ENCODE measurements at regions not wholly inside any gene's neighbourhood (a gene's known extent, or its start where the extent isn't known, plus 50 kb on each side); places are given as distances from the start of the nearest gene placed in this dataset.
"Not testable (repeated sequence)": the region's sequence is repeated elsewhere in the genome, so short reads cannot be mapped to it uniquely, and the experiment has no call there.

- DNase-seq (ENCODE audit: low spot score) = no peak
These were observed 180.5 kb upstream of the DTNA start for GRCh38 chr18:34529358-34530335.

- DNase-seq (ENCODE audit: low spot score) = no peak
These were observed 179.0 kb upstream of the DTNA start for GRCh38 chr18:34531110-34531509.

DNA sequence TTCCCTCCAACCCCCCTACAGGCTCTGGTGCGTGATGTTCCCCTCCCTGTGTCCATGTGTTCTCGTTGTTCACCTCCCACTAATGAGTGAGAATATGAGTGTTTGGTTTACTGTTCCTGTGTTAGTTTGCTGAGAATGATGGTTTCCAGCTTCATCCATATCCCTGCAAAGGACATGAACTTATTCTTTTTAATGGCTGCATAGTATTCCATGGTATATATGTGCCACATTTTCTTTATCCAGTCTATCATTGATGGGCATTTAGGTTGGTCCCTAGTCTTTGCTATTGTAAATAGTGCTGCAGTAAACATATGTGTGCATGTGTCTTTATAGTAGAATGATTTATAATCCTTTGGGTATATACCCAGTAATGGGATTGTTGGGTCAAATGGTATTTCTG is 175.5 kb upstream of the DTNA start:
- not testable (repeated sequence) for DNase-seq (ENCODE audit: low spot score)

GRCh38 chr18:34540897-34541296 is 169.2 kb upstream of the DTNA start:
- DNase-seq (ENCODE audit: low spot score) = no peak

DNA sequence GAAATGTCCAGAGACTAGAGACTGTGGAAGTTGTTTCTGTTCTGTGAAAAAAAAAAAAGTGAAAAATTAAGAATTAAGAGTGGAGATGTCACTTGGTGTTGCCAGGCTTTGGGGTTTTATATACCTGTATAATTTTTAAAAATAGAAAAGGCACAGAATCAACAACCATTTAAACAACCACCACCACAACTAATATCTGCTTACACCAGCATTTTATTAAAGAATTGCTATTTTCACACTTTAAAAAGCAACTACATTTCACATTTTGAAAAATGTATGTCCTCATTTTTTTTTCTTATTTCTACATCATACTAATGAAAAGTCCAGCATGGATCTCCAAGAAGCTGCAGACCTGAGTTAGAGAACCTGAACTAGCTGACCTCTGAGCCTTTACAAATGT is 167.5 kb upstream of the DTNA start:
- no peak for DNase-seq (ENCODE audit: low spot score)

DNA sequence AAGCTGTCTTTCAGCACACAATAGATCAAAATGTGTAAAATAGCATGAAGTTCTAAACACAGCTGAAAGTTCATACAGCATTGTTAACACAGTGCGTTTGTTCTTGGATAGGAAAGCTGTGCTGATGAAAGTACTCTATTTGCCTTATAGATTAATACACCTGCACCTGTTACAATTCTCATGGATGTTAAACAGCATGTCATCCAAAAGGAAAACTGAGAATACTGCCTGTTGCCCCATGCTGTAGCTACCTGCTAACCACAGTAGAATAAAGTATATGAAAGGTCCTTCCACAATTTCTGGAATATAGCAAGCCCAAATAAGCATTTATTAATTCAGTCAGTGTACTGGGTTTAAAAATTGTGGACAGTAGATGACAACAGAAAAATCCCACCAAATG is 166.7 kb upstream of the DTNA start:
- no peak for DNase-seq (ENCODE audit: low spot score)

DNA sequence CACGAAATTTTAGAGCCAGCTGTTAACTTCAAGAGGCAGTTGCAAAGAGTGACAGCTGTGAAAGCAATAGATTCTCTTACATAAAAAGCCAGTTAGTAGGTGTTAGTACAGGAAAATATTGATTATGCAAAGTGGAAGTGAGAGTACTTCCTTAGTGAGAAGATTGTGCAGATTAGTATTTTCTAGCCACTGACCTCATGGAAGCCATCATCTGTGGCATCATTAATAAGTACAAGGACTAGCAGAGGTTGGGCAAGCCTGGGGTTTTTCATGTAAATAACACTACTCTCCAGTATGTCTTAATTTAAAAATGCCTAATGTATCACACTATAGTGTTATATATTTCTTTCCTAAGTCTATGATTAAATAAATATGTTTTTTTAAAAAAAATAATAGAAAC is 166.2 kb upstream of the DTNA start:
- DNase-seq (ENCODE audit: low spot score) = no peak

GRCh38 chr18:34544930-34545329 is 165.2 kb upstream of the DTNA start:
- DNase-seq (ENCODE audit: low spot score) = no peak

DNA sequence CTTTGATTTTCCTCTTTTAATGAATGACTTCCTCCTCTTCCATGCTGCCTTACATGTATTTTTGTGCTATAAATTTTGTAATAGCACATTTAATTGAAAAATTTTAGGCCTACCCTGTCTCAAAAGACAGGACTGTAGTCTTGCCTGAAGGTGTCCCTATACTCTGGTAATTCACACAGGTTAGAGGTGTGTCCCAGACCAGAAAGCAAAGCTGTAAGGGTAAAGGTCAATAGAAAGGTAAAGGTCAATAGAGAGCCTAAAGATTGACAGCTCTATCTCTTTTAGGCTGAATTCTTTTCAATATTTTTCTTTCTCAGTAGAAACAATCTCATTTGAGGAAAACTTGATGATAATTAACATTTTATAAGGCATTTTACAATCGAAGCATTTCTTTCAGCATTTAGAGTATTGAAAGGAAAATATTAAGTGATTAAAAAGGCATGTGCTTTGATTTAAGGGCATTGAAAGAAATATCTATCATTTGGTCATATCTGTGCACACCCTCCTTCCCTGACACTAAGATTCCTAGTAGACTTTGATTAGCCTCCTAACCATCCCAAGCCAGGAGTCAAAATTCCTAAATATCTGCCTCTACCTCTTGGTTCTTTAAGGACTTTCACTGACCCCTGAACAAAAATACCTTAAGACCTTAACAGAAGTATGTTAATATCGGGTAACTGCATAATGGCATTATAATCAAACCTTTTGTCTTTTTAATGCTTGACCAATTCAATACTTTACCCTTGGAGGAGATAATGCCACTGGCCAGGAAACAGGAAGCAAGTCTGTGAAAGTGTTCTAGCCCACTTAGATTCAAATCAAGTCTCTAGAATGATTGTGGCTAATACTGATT is 161.8 kb upstream of the DTNA start:
- DNase-seq (ENCODE audit: low spot score) = no peak

DNA sequence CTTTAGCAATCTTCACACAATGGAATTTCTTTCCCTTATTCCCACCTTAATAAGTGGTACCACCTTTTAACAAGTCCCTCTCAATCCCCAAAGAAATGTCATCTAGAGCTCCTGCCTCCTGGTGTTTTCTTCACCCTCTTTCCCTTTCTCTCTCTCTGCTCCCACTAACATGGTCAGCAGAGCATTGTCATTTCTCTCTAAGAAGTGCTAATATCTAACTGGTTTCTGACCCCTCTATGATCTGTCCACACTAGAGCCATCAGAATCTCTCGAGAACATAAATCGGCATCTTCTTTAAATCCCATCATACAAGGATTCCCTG is 161.2 kb upstream of the DTNA start:
- DNase-seq (ENCODE audit: low spot score) = no peak

DNA sequence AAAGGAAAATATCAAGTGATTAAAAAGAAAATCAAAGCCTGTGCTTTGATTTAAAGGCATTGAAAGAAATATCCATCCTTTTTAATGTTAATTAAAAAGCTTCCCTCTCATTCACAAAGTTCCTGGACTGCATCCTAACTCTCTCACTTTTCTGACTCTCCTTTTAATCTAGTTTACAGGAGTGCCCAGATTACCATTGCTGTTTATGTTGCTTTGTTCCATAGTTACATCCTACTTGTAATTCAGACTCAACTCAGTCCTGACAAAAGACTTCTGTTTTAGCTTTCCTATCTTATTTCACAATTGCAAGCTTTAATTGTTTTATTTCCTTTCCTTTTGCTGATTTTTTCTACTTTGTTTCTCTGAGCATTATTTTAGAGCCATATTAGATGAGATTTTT is 160.7 kb upstream of the DTNA start:
- no peak for DNase-seq (ENCODE audit: low spot score)

DNA sequence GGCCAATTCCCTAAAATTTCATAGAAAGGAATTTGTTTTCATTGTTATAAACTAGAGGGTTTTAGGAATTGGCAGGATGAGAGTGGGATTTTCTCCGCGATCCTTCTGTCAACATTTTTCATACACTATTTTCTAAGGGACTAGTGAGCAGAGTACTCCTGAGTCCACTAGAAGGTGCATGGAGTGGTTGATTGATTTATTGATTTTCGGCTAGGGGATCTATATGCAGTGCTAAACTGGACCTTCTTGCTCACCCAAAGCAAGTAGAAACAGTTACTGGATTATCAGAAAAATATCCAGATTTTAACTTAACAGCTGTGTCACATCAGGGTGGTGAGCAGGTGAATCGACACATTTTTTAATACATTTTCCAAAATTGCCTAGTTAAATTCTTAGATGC is 159.9 kb upstream of the DTNA start:
- no peak for DNase-seq (ENCODE audit: low spot score)

- no peak for DNase-seq (ENCODE audit: low spot score)
These were observed 159.2 kb upstream of the DTNA start for GRCh38 chr18:34550902-34551301.

DNA sequence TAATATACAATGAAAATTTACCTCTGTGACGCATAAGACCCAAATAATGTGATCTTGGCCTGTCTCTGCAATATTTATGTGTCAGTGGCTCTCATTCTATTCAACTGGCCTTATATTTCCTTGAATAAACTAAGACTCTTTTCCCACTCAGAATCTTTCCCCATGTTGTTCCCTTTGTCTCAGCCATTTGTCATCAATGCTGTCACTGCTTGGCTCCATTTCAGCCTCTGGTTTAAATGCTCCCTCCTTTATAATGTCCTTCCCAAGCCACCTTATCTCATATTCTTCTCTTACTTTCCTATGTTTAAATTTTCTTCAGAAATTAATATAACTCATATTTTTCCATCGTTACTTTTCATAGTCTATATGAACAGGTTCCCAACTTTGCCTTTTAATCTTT is 158.3 kb upstream of the DTNA start:
- no peak for DNase-seq (ENCODE audit: low spot score)

- no peak for DNase-seq (ENCODE audit: low spot score)
These were observed 147.7 kb upstream of the DTNA start for GRCh38 chr18:34562252-34562870.

GRCh38 chr18:34567857-34568256 is 142.2 kb upstream of the DTNA start:
- DNase-seq (ENCODE audit: low spot score) = no peak

DNA sequence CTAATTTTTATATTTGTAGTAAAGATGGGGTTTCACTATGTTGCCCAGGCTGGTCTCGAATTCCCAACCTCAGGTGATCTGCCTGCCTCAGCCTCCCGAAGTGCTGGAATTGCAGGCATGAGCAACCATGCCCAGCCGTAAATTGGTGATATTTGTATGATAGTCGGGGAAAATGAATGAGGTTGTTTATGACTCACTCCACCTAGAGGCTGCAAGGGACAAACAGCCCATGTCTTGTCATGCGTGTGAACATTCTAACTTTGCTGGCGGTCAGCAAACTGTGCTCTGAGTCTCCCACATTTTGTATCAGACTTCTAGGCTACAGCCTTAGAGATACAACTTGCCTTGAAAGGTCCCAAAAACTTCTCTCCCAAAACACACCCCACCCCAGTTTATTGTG is 133.5 kb upstream of the DTNA start:
- no peak for DNase-seq (ENCODE audit: low spot score)

- DNase-seq (ENCODE audit: low spot score) = no peak
These were observed 126.2 kb upstream of the DTNA start for GRCh38 chr18:34583895-34584294.

DNA sequence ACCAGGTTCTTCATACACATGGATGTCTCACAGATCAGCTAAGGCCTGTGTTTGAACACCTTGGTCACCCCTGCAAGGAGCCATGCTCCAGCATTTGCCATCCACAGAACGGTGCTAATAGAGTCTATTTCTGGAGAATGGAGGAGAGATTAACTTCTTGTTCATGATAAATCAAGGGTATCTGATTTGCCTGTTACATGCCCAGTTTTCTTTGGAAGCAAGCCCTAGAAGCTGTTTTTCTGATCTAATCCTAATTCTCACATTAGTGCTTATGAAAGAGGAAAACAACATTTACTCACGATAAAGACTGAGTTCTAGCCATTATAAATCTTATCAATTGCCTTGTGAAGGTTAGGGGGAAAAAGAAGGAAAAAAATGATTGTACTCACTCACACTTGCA is 119.6 kb upstream of the DTNA start:
- no peak for DNase-seq (ENCODE audit: low spot score)

DNA sequence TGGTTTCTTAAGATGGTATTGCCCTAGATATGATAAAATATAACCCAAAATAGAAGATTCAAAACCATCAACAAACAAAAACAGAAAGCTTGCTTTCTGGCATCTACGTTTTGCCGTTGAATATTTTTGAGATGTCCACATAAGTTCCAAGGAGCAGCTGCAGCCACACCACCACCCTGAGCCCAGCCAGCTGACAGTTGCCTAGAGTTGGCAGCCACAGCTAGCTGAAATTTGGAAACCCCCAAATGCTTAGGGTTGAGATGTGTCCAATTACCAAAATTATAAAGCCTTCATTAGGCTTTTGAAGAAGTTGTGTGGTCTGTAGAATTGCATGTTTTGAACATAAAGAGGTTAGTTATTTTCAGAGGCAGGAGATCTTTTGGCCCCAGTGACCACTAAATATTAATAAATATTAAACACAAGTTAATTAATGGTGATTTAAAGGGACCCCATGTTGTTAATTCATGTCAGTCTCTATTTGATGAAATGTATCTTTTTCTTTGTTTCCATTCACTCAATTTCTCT is 118.1 kb upstream of the DTNA start:
- no peak for DNase-seq (ENCODE audit: low spot score)

DNA sequence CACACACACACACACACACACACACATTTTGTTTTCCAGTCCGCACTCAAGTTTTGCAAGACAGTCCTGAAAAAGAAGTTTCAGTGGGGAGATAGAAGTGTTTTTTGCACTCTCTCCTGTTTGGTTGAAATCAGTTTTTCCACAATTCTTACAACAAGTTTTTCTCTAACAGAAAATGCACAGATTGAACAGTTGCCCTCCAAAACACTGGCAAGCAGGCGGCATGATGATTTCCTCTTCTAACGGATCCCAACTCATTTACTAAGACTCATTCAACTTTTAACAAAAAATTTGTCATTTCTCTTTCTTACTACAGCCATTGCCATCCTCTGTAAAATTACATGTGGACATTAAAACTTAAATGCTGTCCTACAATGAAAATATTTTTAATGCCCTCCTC is 117.6 kb upstream of the DTNA start:
- no peak for DNase-seq (ENCODE audit: low spot score)

DNA sequence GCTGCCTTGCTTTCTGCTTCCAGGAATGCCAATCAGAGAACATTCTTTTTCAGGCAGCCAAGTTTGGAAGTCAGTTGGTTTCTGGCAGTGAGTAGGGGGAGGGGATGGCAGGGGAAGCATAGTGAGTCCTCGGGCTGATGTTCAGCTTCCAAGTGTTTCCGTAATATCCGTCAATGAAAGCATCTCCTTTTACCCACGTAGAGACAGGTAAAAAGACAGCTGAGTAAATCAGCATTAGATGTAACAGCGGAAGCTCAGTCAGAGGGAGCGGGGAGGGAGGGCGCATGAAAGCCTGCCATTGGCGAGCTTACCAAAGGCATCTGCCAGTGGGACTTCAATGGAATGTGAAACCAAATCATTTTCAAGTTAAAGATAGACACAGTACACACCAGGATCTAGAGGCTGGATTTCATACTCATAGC is 117.1 kb upstream of the DTNA start:
- peak; percentile 58 for DNase-seq (ENCODE audit: low spot score)

- DNase-seq (ENCODE audit: low spot score) = no peak
These were observed 115.8 kb upstream of the DTNA start for GRCh38 chr18:34594266-34594665.

Data from AG08395 (cell line).